ENCODE measurements at regions not wholly inside any gene's neighbourhood (a gene's known extent, or its start where the extent isn't known, plus 50 kb on each side); places are given as distances from the start of the nearest gene placed in this dataset.

- DNase-seq (ENCODE audit: low read depth in 2 of 2), result no peak
Observed at GRCh38 chr22:48960980-48961660, 866.6 kb downstream of the BRD1 start.

GRCh38 chr22:48960576-48960975 lies 867.1 kb downstream of the BRD1 start:
- DNase-seq (ENCODE audit: low read depth in 2 of 2), result no peak

- no peak for DNase-seq (ENCODE audit: low read depth in 2 of 2)
Observed at GRCh38 chr22:48959496-48959895, 868.2 kb downstream of the BRD1 start.

GRCh38 chr22:48957987-48958321 lies 869.7 kb downstream of the BRD1 start:
- no peak for DNase-seq (ENCODE audit: low read depth in 2 of 2)

- DNase-seq (ENCODE audit: low read depth in 2 of 2), result no peak
Observed at GRCh38 chr22:48957311-48957986, 870.2 kb downstream of the BRD1 start.

- no peak for DNase-seq (ENCODE audit: low read depth in 2 of 2)
Observed at GRCh38 chr22:48955351-48956311, 872.0 kb downstream of the BRD1 start.

- DNase-seq (ENCODE audit: low read depth in 2 of 2), result no peak
Observed at GRCh38 chr22:48954781-48955311, 872.8 kb downstream of the BRD1 start.

GRCh38 chr22:48953830-48954229 lies 873.8 kb downstream of the BRD1 start:
- no peak for DNase-seq (ENCODE audit: low read depth in 2 of 2)

GRCh38 chr22:48953103-48953720 lies 874.5 kb downstream of the BRD1 start:
- no peak for DNase-seq (ENCODE audit: low read depth in 2 of 2)

- no peak for DNase-seq (ENCODE audit: low read depth in 2 of 2)
Observed at GRCh38 chr22:48952256-48953102, 875.2 kb downstream of the BRD1 start.

- DNase-seq (ENCODE audit: low read depth in 2 of 2), result no peak
Observed at GRCh38 chr22:48951836-48952235, 875.8 kb downstream of the BRD1 start.

GRCh38 chr22:48950151-48950915 lies 877.3 kb downstream of the BRD1 start:
- no peak for DNase-seq (ENCODE audit: low read depth in 2 of 2)

GRCh38 chr22:48949375-48950149 lies 878.1 kb downstream of the BRD1 start:
- DNase-seq (ENCODE audit: low read depth in 2 of 2), result no peak

GRCh38 chr22:48948575-48949170 lies 879.0 kb downstream of the BRD1 start:
- DNase-seq (ENCODE audit: low read depth in 2 of 2), result no peak

- DNase-seq (ENCODE audit: low read depth in 2 of 2), result no peak
Observed at GRCh38 chr22:48947636-48948035, 880.0 kb downstream of the BRD1 start.

- no peak for DNase-seq (ENCODE audit: low read depth in 2 of 2)
Observed at GRCh38 chr22:48945621-48946458, 881.8 kb downstream of the BRD1 start.

- no peak for DNase-seq (ENCODE audit: low read depth in 2 of 2)
Observed at GRCh38 chr22:48944751-48945620, 882.7 kb downstream of the BRD1 start.
